HuH-7.5 (cell line): ENCODE measurements at regions not wholly inside any gene's neighbourhood (a gene's known extent, or its start where the extent isn't known, plus 50 kb on each side); places are given as distances from the start of the nearest gene placed in this dataset.
"Not testable (repeated sequence)": the region's sequence is repeated elsewhere in the genome, so short reads cannot be mapped to it uniquely, and the experiment has no call there.

Experiments used
- DNase-seq: peaks from one replicate; pipeline ENCODE4 v3.0.0; 2011; ENCODE audit warnings: low spot score

GRCh38 chr5:98500811-98501210 is 272.7 kb upstream of the RGMB start:
- DNase-seq, result no peak

- DNase-seq, result no peak
Measured at GRCh38 chr5:98503616-98504015, 269.8 kb upstream of the RGMB start.

- no peak for DNase-seq
Measured at GRCh38 chr5:98504505-98504904, 269.0 kb upstream of the RGMB start.

GRCh38 chr5:98510143-98510985 is 263.1 kb upstream of the RGMB start:
- DNase-seq, result no peak

GRCh38 chr5:98513380-98513779 is 260.1 kb upstream of the RGMB start:
- DNase-seq, result no peak

GRCh38 chr5:98514215-98514614 is 259.2 kb upstream of the RGMB start:
- no peak for DNase-seq

- no peak for DNase-seq
Measured at GRCh38 chr5:98516701-98517100, 256.8 kb upstream of the RGMB start.

GRCh38 chr5:98517560-98518366 is 255.7 kb upstream of the RGMB start:
- no peak for DNase-seq

- no peak for DNase-seq
Measured at GRCh38 chr5:98518754-98519153, 254.7 kb upstream of the RGMB start.

GRCh38 chr5:98519571-98519970 is 253.9 kb upstream of the RGMB start:
- no peak for DNase-seq

GRCh38 chr5:98521821-98522220 is 251.6 kb upstream of the RGMB start:
- no peak for DNase-seq

- DNase-seq, result no peak
Measured at GRCh38 chr5:98524773-98525172, 248.7 kb upstream of the RGMB start.

- DNase-seq, result no peak
Measured at GRCh38 chr5:98527846-98528245, 245.6 kb upstream of the RGMB start.

- DNase-seq, result no peak
Measured at GRCh38 chr5:98529321-98529720, 244.1 kb upstream of the RGMB start.

GRCh38 chr5:98530224-98530623 is 243.2 kb upstream of the RGMB start:
- DNase-seq, result no peak

- DNase-seq, result no peak
Measured at GRCh38 chr5:98535901-98536300, 237.6 kb upstream of the RGMB start.

GRCh38 chr5:98540056-98540455 is 233.4 kb upstream of the RGMB start:
- DNase-seq, result no peak

GRCh38 chr5:98541641-98542040 is 231.8 kb upstream of the RGMB start:
- no peak for DNase-seq

GRCh38 chr5:98543490-98543889 is 230.0 kb upstream of the RGMB start:
- no peak for DNase-seq

GRCh38 chr5:98546924-98547323 is 226.5 kb upstream of the RGMB start:
- not testable (repeated sequence) for DNase-seq

GRCh38 chr5:98556712-98557111 is 216.8 kb upstream of the RGMB start:
- no peak for DNase-seq

GRCh38 chr5:98557916-98558315 is 215.5 kb upstream of the RGMB start:
- DNase-seq, result no peak

GRCh38 chr5:98563885-98564653 is 209.4 kb upstream of the RGMB start:
- no peak for DNase-seq
